GM08714 (cell line): ENCODE measurements at regions not wholly inside any gene's neighbourhood (a gene's known extent, or its start where the extent isn't known, plus 50 kb on each side); places are given as distances from the start of the nearest gene placed in this dataset.

ENCODE experiments used
- H3K4me3 ChIP-seq: fragments of 200-500 bp; sonication (Bioruptor generic); 2 replicates; pipeline ENCODE4 v1.5.1; 2014; ENCODE audit warnings: mild to moderate bottlenecking, low read length, inconsistent platforms
- ZNF274 ChIP-seq: IDR thresholded peaks from 2 replicates; pipeline ENCODE4 v1.6.1; 2012; ENCODE audit warnings: mild to moderate bottlenecking, low read depth, low read length

DNA sequence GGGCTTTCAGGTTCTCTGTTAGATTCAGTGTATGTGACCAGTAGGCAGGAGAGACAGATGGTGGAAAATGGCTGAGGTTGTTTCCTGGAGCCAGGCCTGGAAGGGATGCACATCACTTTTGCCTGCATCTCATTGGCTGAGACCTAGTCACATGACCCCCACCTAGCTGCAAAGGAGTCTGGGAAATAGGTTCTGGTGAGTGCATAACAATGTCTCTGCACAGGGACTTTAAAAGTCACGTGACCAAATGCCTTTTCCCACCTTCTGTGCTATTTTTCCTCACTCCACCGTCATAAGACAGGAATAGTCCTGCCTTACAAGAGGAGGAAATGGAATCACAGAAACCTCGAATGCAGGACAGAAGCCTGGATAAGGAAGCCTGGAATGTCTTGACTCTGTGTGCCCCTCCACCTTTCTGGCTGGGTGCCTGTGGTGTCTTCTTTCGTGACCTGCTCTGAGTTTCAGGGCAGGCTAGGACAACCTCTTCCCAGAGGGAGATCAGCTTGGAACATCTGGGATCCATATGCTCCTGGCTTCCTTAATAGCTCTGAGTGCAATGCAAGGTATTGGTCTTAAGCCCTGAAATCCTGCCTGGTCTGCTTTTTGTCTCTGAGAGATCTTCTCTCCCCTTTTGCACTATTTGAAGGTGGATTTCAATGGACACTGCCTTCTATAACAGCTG lies 139.9 kb upstream of the ZNF438 start:
- TF ChIP-seq ZNF274, result no peak
- H3K4me3 ChIP-seq, result no peak overlapping the region

GRCh38 chr10:31172925-31173324 lies 141.3 kb upstream of the ZNF438 start:
- no peak overlapping the region for H3K4me3 ChIP-seq
- no peak for TF ChIP-seq ZNF274

DNA sequence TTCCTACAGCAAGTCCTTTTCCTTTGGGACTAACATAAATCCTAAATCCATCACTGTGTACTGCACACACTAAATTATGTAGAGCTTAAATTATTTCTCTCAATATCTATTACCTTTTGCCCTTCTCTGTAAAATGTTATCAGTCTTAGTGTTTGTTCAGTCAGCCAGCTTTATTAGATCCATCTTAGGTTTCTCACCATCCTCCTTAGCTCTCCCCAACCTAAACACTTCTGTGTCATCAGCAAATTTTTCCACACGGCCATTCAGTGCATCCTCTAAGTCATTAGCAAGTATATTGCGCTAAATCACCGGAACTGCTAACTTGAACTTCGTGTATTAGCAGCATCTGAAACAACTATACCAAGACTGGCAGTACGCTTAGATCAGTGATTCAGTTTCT lies 142.1 kb upstream of the ZNF438 start:
- no peak overlapping the region for H3K4me3 ChIP-seq
- no peak for TF ChIP-seq ZNF274

DNA sequence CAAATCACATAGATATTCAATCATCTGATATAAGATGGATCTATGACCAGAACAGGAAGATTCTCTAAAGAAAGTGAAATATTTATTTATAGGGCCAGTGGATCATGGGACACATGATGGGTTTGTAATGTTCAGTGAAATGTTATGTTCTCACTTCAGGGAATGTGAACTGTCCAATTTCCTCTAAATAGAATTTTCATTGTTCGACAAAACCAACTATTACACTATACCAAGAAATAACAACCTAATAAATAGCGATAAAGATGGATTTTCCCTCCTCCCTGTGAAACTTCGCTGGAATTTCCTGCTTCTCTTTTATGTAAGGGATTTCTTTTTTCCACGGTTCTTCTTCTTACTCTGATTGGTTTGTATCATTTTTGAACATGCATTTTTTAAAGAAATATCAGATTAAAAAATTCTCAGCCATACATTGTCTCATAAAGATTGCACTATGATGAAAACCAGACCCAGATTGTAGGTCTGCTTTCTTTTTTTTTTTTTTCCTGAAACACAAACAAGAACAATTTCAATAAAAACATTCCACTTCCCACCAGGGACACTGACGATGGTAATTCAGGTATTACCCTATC lies 139.8 kb upstream of the ZEB1 start:
- TF ChIP-seq ZNF274, result no peak
- H3K4me3 ChIP-seq, result no peak overlapping the region

- H3K4me3 ChIP-seq, result no peak overlapping the region
- no peak for TF ChIP-seq ZNF274
Observed at GRCh38 chr10:31186225-31187000, 132.6 kb upstream of the ZEB1 start.

DNA sequence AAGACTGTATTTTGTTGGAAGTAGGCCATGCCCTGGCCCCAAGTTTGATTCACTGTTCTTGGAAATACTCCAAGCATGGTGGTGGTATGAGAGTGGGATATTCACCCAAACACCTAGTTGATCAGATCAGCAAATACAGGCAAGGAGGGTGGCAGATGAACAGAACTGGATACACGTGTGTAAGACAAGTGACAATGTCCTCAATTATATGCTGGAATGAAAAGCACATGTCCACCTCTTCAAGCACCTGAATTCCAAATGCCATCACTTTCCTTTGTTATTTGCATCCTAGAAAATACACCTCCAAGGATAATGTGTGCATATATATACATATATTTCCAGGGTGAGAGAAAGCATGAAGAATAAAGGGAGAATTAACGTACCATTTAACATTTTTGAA lies 131.8 kb upstream of the ZEB1 start:
- H3K4me3 ChIP-seq, result no peak overlapping the region
- TF ChIP-seq ZNF274, result no peak

DNA sequence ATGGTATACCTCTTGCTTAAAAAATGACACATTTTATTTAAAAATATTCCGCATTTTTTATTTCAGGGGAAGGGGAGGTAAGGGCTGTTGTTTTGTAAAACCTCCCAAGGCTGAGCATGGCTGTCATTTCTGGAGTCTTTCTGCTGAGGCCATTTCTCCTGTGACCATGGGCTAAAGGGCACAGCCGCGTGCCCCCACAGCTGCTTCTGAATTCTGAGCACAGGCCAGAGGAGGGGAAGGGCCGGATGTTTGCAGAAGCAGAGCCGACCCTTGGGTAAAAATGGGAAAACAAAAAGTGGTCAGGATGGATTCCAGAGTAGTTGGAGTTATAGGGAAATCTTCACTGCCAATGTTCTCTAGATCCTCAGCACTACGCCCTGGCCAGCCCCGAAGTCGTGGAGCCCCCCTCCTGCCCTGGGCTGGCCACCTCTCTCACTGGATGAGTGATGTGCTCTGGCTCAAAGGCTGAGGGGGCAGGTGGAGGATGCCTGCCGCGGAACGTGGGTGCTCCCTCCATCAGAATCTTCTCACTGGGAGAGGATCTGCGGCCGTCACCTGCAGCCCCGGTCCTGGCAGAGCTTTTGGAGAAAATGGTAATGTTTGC lies 131.3 kb upstream of the ZEB1 start:
- no peak for TF ChIP-seq ZNF274

DNA sequence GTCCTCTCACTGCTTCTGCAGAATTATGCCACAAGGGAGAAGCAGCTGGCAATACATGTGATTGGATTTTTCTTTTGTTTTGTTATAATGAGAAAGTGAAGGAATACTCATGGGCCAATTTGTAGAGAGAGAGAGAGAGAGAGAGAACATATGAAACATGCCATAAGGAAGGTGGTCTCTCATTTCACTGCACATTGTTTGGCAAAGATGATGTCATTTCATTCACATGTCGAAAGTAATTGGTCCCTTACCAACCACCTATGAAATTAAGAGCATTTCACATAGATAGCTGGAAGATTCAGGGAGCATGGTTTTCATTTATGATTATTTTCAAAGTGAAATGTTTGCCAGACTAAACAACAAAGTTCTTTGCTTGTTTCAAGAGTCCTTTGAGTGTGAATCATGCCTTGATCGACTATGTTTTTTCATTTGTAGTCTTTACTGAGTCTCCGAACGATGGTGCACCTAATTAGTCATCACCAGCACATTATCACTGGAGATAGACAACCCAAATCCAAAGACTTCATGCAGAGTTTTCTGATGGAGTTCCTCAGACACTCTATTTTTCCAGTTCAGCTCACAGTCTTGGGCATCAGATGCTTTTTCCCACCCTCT lies 130.1 kb upstream of the ZEB1 start:
- no peak for TF ChIP-seq ZNF274
- no peak overlapping the region for H3K4me3 ChIP-seq

More for the DNA sequence above, 131.3 kb upstream of the ZEB1 start:
- H3K4me3 ChIP-seq, result no peak overlapping the region

- no peak for TF ChIP-seq ZNF274
- no peak overlapping the region for H3K4me3 ChIP-seq
Observed at GRCh38 chr10:31190488-31190887, 128.5 kb upstream of the ZEB1 start.

GRCh38 chr10:31192475-31192874 lies 126.5 kb upstream of the ZEB1 start:
- no peak for TF ChIP-seq ZNF274

GRCh38 chr10:31194986-31195385 lies 124.0 kb upstream of the ZEB1 start:
- no peak overlapping the region for H3K4me3 ChIP-seq
- TF ChIP-seq ZNF274, result no peak

More at GRCh38 chr10:31192475-31192874, 126.5 kb upstream of the ZEB1 start:
- no peak overlapping the region for H3K4me3 ChIP-seq

DNA sequence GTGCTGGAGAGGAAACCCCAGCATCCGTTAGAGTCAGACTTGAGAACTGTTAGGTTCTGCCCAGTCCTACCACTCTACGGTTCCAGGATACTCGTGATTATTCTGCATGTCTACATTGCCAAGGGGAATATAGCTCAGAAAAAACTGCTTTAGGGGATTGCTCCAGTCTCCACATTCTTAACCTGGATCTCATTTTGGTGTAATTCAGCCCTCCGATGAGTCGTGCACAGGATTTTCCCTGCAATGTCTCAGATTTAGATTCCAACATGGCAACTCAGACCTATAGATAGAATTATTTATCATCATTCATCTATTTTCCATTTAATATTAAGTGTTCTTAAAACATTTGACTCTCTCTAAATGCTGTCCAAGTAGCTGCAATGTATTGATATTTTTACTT lies 121.1 kb upstream of the ZEB1 start:
- H3K4me3 ChIP-seq, result no peak overlapping the region
- no peak for TF ChIP-seq ZNF274

GRCh38 chr10:31204090-31204489 lies 114.9 kb upstream of the ZEB1 start:
- no peak overlapping the region for H3K4me3 ChIP-seq
- TF ChIP-seq ZNF274, result no peak

GRCh38 chr10:31207636-31208035 lies 111.4 kb upstream of the ZEB1 start:
- no peak overlapping the region for H3K4me3 ChIP-seq
- no peak for TF ChIP-seq ZNF274

GRCh38 chr10:31209478-31209877 lies 109.5 kb upstream of the ZEB1 start:
- no peak for TF ChIP-seq ZNF274
- H3K4me3 ChIP-seq, result no peak overlapping the region
